HCT116 (cell line): ENCODE measurements at regions not wholly inside any gene's neighbourhood (a gene's known extent, or its start where the extent isn't known, plus 50 kb on each side); places are given as distances from the start of the nearest gene placed in this dataset.

Source experiments
- ATAC-seq: fragments of 200-7000 bp; cut with Tn5 transposase; 2 replicates; pipeline ENCODE4 v1.9.1; 2020; ENCODE audit warnings: mild to moderate bottlenecking, moderate library complexity
- BruUV-seq: library from RNA; stranded (reverse); fragments of 400-500 nt; replicated peaks from 2 replicates; lab custom pipeline; 2021; lab: Mats Ljungman, UMichigan
- CTCF ChIA-PET: fragments of 300-600 bp; sonication (Branson Sonifier 250); formaldehyde crosslinking; loops from one replicate; lab custom pipeline; 2021; ENCODE audit warnings: antibody characterized with exemption; lab: Charles Lee
- POLR2A ChIA-PET: fragments of 300-600, 350-600 bp; sonication (Branson Sonifier 250); formaldehyde crosslinking; loops from one replicate; lab custom pipeline; 2021; ENCODE audit warnings: antibody characterized with exemption; lab: Charles Lee
- RAD21 ChIA-PET, 2 experiments: fragments of 300-600 bp; sonication (Branson Sonifier 250); formaldehyde crosslinking; loops; one replicate each; lab custom pipeline; 2023; ENCODE audit warnings: low total read pairs in 2 of 2; ENCODE audit not compliant: uncharacterized antibody in 2 of 2, unreplicated experiment in 2 of 2, low non-redundant PET in 1 of 2; lab: Charles Lee
- DNase-seq: peaks from one replicate; pipeline ENCODE4 v3.0.0-alpha.2; 2010; ENCODE audit warnings: low read depth, low spot score
- H2AFZ ChIP-seq: fragments of 200-600 bp; shearing (Covaris generic), sonication (generic); 2 replicates; pipeline ENCODE4 v1.6.1; 2017; ENCODE audit warnings: low read depth, mixed run types, mixed read lengths, antibody characterized with exemption, low read length; ENCODE audit not compliant: poor library complexity, severe bottlenecking
- H3K27ac ChIP-seq: 2 replicates; pipeline ENCODE4 v1.5.1; 2012; ENCODE audit warnings: low read depth, low read length
- H3K27me3 ChIP-seq: fragments of 200-600 bp; sonication (generic); 2 replicates; pipeline ENCODE4 v1.6.1; 2016; ENCODE audit warnings: mixed run types, low read length, mixed read lengths; ENCODE audit not compliant: insufficient read depth
- H3K36me3 ChIP-seq, 2 experiments: fragments of 200-500 bp in 1 of 2; fragments of 200-600 bp in 1 of 2; sonication (Bioruptor generic) in 1 of 2; sonication (generic) in 1 of 2; 2 replicates each; pipeline versions ENCODE4 v1.5.1 to v1.6.1; 2014 to 2016; ENCODE audit warnings: low read length in 2 of 2, inconsistent platforms in 1 of 2, mixed read lengths in 1 of 2, mixed run types in 1 of 2; ENCODE audit not compliant: insufficient read depth in 2 of 2, control insufficient read depth in 1 of 2
- H3K4me1 ChIP-seq, 2 experiments: fragments of 200-600 bp in 1 of 2; sonication (generic) in 1 of 2; 2 replicates each; pipeline versions ENCODE4 v1.5.1 to v1.6.1; 2012 to 2017; ENCODE audit warnings: low read length in 2 of 2, inconsistent platforms in 1 of 2, mild to moderate bottlenecking in 1 of 2, mixed read lengths in 1 of 2, mixed run types in 1 of 2, moderate library complexity in 1 of 2; ENCODE audit not compliant: insufficient read depth in 2 of 2, control insufficient read depth in 1 of 2
- H3K4me2 ChIP-seq: fragments of 200-600 bp; sonication (generic); 2 replicates; pipeline ENCODE4 v1.6.1; 2017; ENCODE audit warnings: mixed run types, low read length, mixed read lengths
- H3K4me3 ChIP-seq, 2 experiments: fragments of 200-600 bp in 1 of 2; sonication (generic) in 1 of 2; replicated peaks in 1 of 2; 2 replicates each; pipeline ENCODE4 v1.5.1; 2011 to 2016; ENCODE audit warnings: low read length in 2 of 2, control low read depth in 1 of 2, low read depth in 1 of 2, mild to moderate bottlenecking in 1 of 2, mixed read lengths in 1 of 2, mixed run types in 1 of 2
- H3K79me2 ChIP-seq: fragments of 200-600 bp; sonication (generic); 2 replicates; pipeline ENCODE4 v1.6.1; 2017; ENCODE audit warnings: mild to moderate bottlenecking, mixed run types, low read length, moderate library complexity, mixed read lengths; ENCODE audit not compliant: insufficient read depth
- H3K9ac ChIP-seq: fragments of 200-600 bp; sonication (generic); 2 replicates; pipeline ENCODE4 v1.6.1; 2016; ENCODE audit warnings: low read length, mixed read lengths
- H3K9me2 ChIP-seq: fragments of 200-600 bp; sonication (generic), shearing (Covaris generic); 2 replicates; pipeline ENCODE4 v1.6.1; 2017; ENCODE audit warnings: mixed run types, mild to moderate bottlenecking, moderate library complexity; ENCODE audit not compliant: insufficient read depth
- H3K9me3 ChIP-seq, 2 experiments: fragments of 200-500 bp in 1 of 2; fragments of 200-600 bp in 1 of 2; sonication (Bioruptor generic) in 1 of 2; sonication (generic) in 1 of 2; 2 replicates each; pipeline ENCODE4 v1.6.1; 2014 to 2017; ENCODE audit warnings: low read length in 2 of 2, mixed read lengths in 2 of 2, inconsistent platforms in 1 of 2, low read depth in 1 of 2, mild to moderate bottlenecking in 1 of 2, mixed run types in 1 of 2, moderate library complexity in 1 of 2; ENCODE audit not compliant: control insufficient read depth in 1 of 2, insufficient read depth in 1 of 2
- H4K20me1 ChIP-seq: fragments of 200-600 bp; sonication (generic), shearing (Covaris generic); 2 replicates; pipeline ENCODE4 v1.6.1; 2017; ENCODE audit warnings: mixed run types, mild to moderate bottlenecking, moderate library complexity; ENCODE audit not compliant: insufficient read depth
- ATF3 ChIP-seq: IDR thresholded peaks from 2 replicates; pipeline ENCODE4 v1.6.1; 2012
- CEBPB ChIP-seq: IDR thresholded peaks from 2 replicates; pipeline ENCODE4 v1.6.1; 2012; ENCODE audit warnings: low read depth
- CTCF ChIP-seq, 3 experiments: fragments of 200-600 bp in 1 of 3; sonication (generic) in 1 of 3; IDR thresholded peaks in 2 of 3; conservative IDR thresholded peaks in 1 of 3; 2 replicates each; pipeline ENCODE4 v1.5.1; 2012 to 2017; ENCODE audit warnings: low read depth in 2 of 3, low read length in 2 of 3, antibody characterized with exemption in 1 of 3, borderline replicate concordance in 1 of 3, control low read depth in 1 of 3, mild to moderate bottlenecking in 1 of 3, mixed read lengths in 1 of 3, mixed run types in 1 of 3, moderate library complexity in 1 of 3; ENCODE audit not compliant: insufficient read depth in 1 of 3
- EGR1 ChIP-seq: IDR thresholded peaks from 2 replicates; pipeline ENCODE4 v1.6.1; 2012; ENCODE audit warnings: low read depth
- ELF1 ChIP-seq: IDR thresholded peaks from 2 replicates; pipeline ENCODE4 v1.6.1; 2012; ENCODE audit warnings: low read depth, borderline replicate concordance
- EZH2 ChIP-seq: fragments of 200-600 bp; sonication (generic); IDR thresholded peaks from 2 replicates; pipeline ENCODE4 v1.6.1; 2017; ENCODE audit warnings: antibody characterized with exemption, mixed run types
- EZH2phosphoT487 ChIP-seq: fragments of 200-600 bp; IDR thresholded peaks from 2 replicates; pipeline ENCODE4 v1.6.1; 2018; ENCODE audit warnings: antibody characterized with exemption, borderline replicate concordance
- FOSL1 ChIP-seq: IDR thresholded peaks from 2 replicates; pipeline ENCODE4 v1.6.1; 2012; ENCODE audit warnings: low read depth
- JUND ChIP-seq: IDR thresholded peaks from 2 replicates; pipeline ENCODE4 v1.6.1; 2012
- MAX ChIP-seq: IDR thresholded peaks from 2 replicates; pipeline ENCODE4 v1.6.1; 2012
- POLR2A ChIP-seq: IDR thresholded peaks from 2 replicates; pipeline ENCODE4 v1.7.0; 2011; ENCODE audit warnings: borderline replicate concordance; ENCODE audit not compliant: insufficient read depth, insufficient read length; ENCODE audit errors: extremely low read depth
- POLR2AphosphoS5 ChIP-seq: IDR thresholded peaks from 2 replicates; pipeline ENCODE4 v1.6.1; 2011; ENCODE audit warnings: mild to moderate bottlenecking, low read depth, low read length, moderate library complexity
- REST ChIP-seq: IDR thresholded peaks from 2 replicates; pipeline ENCODE4 v1.6.1; 2012; ENCODE audit warnings: low read depth
- SIN3A ChIP-seq: IDR thresholded peaks from 2 replicates; pipeline ENCODE4 v1.6.1; 2012; ENCODE audit warnings: low read depth
- SP1 ChIP-seq: IDR thresholded peaks from 2 replicates; pipeline ENCODE4 v1.6.1; 2012; ENCODE audit warnings: low read depth
- YY1 ChIP-seq: IDR thresholded peaks from 2 replicates; pipeline ENCODE4 v1.6.1; 2011; ENCODE audit warnings: low read length, low read depth, moderate library complexity, mild to moderate bottlenecking; ENCODE audit not compliant: insufficient replicate concordance; ENCODE audit errors: extremely low read depth
- ZBTB33 ChIP-seq: IDR thresholded peaks from 2 replicates; pipeline ENCODE4 v1.6.1; 2011; ENCODE audit warnings: mild to moderate bottlenecking, low read length, moderate library complexity; ENCODE audit not compliant: insufficient replicate concordance; ENCODE audit errors: extremely low read depth
- ZFX ChIP-seq: fragments of 450-650 bp; IDR thresholded peaks from 2 replicates; pipeline ENCODE4 v1.6.1; 2017
- ZNF274 ChIP-seq: fragments of 200-500 bp; sonication (Bioruptor generic); IDR thresholded peaks from 2 replicates; pipeline ENCODE4 v1.6.1; 2014; ENCODE audit warnings: mild to moderate bottlenecking, low read depth, low read length, inconsistent platforms
- intact Hi-C: fragments of 100-400 bp; cut with micrococcal nuclease; formaldehyde crosslinking; loops from 2 replicates; pipeline ENCODE4 v1.10.0; 2022

- ATAC-seq = no peak
- intact Hi-C loops = no loop called here
- Histone ChIP-seq H4K20me1 (no peaks in the 10 kb centered on the region), H3K9ac (no peak overlapping the region), H3K79me2 (no peaks in the 10 kb centered on the region), H3K9me3 (no peaks in the 10 kb centered on the region), H2AFZ (no peak overlapping the region)
- no peak for TF ChIP-seq POLR2A
- TF ChIP-seq MAX = no peak
- TF ChIP-seq FOSL1 = no peak
- no peak for TF ChIP-seq CEBPB
- no peak for TF ChIP-seq ATF3
- no peak for TF ChIP-seq SP1
- no peak for TF ChIP-seq YY1
- no peak for TF ChIP-seq ZBTB33
- TF ChIP-seq EGR1 = no peak
- no peak for TF ChIP-seq EZH2
- no peak for TF ChIP-seq REST
- no peak for TF ChIP-seq CTCF (IDR thresholded peaks at IDR 0.05 in 2 of 3, conservative IDR thresholded peaks at IDR 0.05 in 1 of 3; ENCODE audit: borderline replicate concordance in 1 of 3, insufficient read depth in 1 of 3, low read depth in 2 of 3, low read length in 2 of 3)
- no peak for TF ChIP-seq JUND
- TF ChIP-seq EZH2phosphoT487 = no peak
- no peak for TF ChIP-seq ZFX
- TF ChIP-seq ZNF274 = no peak
- TF ChIP-seq POLR2AphosphoS5 = no peak
- no peak for TF ChIP-seq SIN3A
- no peak for TF ChIP-seq ELF1
- TF ChIP-seq, all 23 proteins: peak for 0
- Histone ChIP-seq H3K4me1 (no peaks in the 10 kb centered on the region), H3K4me2 (no peak overlapping the region), H3K9me2 (no peaks in the 10 kb centered on the region), H3K27me3 (no peaks in the 10 kb centered on the region), H3K4me3 (no peak overlapping the region), H3K36me3 (no peaks in the 10 kb centered on the region), H3K27ac (no peak overlapping the region)
- DNase-seq = no peak
- ChIA-PET POLR2A (no interaction called here), CTCF (no interaction called here), RAD21 (no interaction called here)
- no TSS peak for BruUV-seq
Observed at GRCh38 chr6:139905404-139906052, 531.1 kb upstream of the CITED2 start.
